Activated naive CD4-positive, alpha-beta T cell treated with anti-CD3 and anti-CD28 coated beads for 36 hours (primary cell): ENCODE measurements at regions not wholly inside any gene's neighbourhood (a gene's known extent, or its start where the extent isn't known, plus 50 kb on each side); places are given as distances from the start of the nearest gene placed in this dataset.

Experiments used
- CTCF ChIA-PET: fragments of 350-600 bp; sonication (Branson Sonifier 250); formaldehyde crosslinking; loops from one replicate; lab custom pipeline; 2021; ENCODE audit warnings: antibody characterized with exemption; lab: Charles Lee
- DNase-seq: peaks from one replicate; pipeline ENCODE4 v3.0.0-alpha.2; 2020
- H3K27ac Mint-ChIP-seq: one replicate; pipeline ENCODE4 v1.8.0; 2021; ENCODE audit warnings: mild to moderate bottlenecking, mixed read lengths
- H3K27me3 Mint-ChIP-seq: one replicate; pipeline ENCODE4 v1.8.0; 2021; ENCODE audit warnings: low read depth, mixed read lengths
- H3K36me3 Mint-ChIP-seq: one replicate; pipeline ENCODE4 v1.8.0; 2021; ENCODE audit warnings: low read depth, mixed read lengths
- H3K4me1 Mint-ChIP-seq: one replicate; pipeline ENCODE4 v1.8.0; 2021; ENCODE audit warnings: low read depth, mixed read lengths
- H3K4me3 Mint-ChIP-seq: one replicate; pipeline ENCODE4 v1.8.0; 2021; ENCODE audit warnings: mild to moderate bottlenecking, moderate library complexity, mixed read lengths
- H3K9me3 Mint-ChIP-seq: one replicate; pipeline ENCODE4 v1.8.0; 2021; ENCODE audit warnings: mixed read lengths
- intact Hi-C: fragments of 100-400 bp; cut with micrococcal nuclease; formaldehyde crosslinking; loops from one replicate; pipeline ENCODE4 v1.15.1; 2023

DNA sequence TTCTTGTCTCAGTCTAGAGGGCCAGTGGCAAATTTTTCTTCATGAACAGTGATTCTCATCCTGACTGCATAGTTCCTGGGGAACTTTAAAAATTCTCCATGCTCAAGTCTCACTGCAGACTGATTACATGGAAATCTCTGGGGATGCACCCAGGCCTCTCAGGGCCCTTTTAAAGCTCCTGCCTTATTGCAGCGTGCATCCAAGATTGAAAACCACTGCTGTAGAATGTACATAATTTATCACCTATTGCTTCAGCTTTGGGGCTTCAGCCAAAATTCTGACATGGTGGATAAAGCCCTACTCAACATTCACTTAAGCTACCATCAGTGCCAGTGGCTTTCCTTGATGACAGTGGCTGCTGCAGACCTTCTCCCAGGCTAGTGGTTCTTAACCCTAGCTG lies 143.8 kb downstream of the BTBD3 start:
- no peak for DNase-seq
- H3K4me3 Mint-ChIP-seq, result no peak overlapping the region
- no peaks in the 10 kb centered on the region for H3K4me1 Mint-ChIP-seq
- CTCF ChIA-PET, result no interaction called here
- H3K27me3 Mint-ChIP-seq, result peaks cover 3% of the 10 kb centered on the region
- no peaks in the 10 kb centered on the region for H3K36me3 Mint-ChIP-seq
- no peak overlapping the region for H3K27ac Mint-ChIP-seq
- intact Hi-C loops, result no loop called here
- H3K9me3 Mint-ChIP-seq, result peaks cover 2% of the 10 kb centered on the region

- intact Hi-C loops, result no loop called here
- no peaks in the 10 kb centered on the region for H3K4me1 Mint-ChIP-seq
- CTCF ChIA-PET, result no interaction called here
- H3K27ac Mint-ChIP-seq, result no peak overlapping the region
- H3K4me3 Mint-ChIP-seq, result no peak overlapping the region
- H3K36me3 Mint-ChIP-seq, result no peaks in the 10 kb centered on the region
- DNase-seq, result no peak
- peaks cover 2% of the 10 kb centered on the region for H3K9me3 Mint-ChIP-seq
- H3K27me3 Mint-ChIP-seq, result peaks cover 3% of the 10 kb centered on the region
These were observed 145.5 kb downstream of the BTBD3 start for GRCh38 chr20:12063106-12063684.

DNA sequence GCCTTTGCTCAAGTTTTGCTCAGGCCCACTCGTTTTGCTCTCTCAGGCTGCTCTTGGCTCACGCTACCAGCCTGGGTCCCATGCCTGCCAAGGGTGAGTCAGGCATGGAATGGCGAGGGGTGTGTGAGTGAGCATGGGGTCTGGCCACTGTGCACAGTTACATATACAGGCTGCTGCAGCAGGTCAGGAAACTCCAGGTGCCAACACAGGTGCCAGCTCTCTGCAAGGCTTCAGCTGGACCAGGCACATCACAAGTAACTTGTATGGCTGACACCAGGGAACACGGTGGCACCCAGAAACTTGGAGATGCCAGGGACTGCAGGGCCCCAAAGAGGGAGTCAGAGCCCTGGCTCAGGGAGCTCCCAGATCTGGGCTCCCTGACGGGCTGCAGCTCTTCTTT lies 146.8 kb downstream of the BTBD3 start:
- Mint-ChIP-seq H3K27me3 (peaks cover 3% of the 10 kb centered on the region), H3K27ac (no peak overlapping the region), H3K9me3 (peaks cover 2% of the 10 kb centered on the region), H3K4me3 (no peak overlapping the region), H3K36me3 (no peaks in the 10 kb centered on the region), H3K4me1 (no peaks in the 10 kb centered on the region)
- DNase-seq, result no peak
- intact Hi-C loops, result no loop called here
- CTCF ChIA-PET, result no interaction called here

GRCh38 chr20:12067686-12068085 lies 150.0 kb downstream of the BTBD3 start:
- no peaks in the 10 kb centered on the region for H3K27me3 Mint-ChIP-seq
- CTCF ChIA-PET, result no interaction called here
- no peak overlapping the region for H3K27ac Mint-ChIP-seq
- no peaks in the 10 kb centered on the region for H3K4me1 Mint-ChIP-seq
- no peak overlapping the region for H3K4me3 Mint-ChIP-seq
- no peaks in the 10 kb centered on the region for H3K9me3 Mint-ChIP-seq
- intact Hi-C loops, result no loop called here
- no peaks in the 10 kb centered on the region for H3K36me3 Mint-ChIP-seq
- no peak for DNase-seq

DNA sequence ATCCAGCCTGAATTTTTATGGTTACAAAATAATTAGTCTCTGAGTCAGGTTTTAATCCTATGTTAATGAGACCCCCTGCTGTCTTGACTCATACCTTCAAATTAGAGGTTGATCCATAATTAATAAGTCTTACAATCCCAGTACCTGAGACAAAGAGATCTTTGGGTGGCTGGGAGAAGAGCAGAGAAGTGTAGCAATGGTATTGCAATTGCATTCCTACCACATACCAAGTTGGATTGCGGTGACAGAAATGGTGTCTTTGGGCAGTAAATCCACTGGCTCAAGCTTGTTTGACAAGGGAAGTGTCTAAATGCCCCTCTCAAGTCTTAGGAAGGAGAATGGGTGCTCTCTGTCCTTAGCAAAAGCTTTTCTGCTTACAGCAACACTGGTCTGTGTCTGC lies 150.4 kb downstream of the BTBD3 start:
- H3K4me3 Mint-ChIP-seq, result no peak overlapping the region

GRCh38 chr20:12069181-12069580 lies 151.5 kb downstream of the BTBD3 start:
- intact Hi-C loops, result no loop called here
- Mint-ChIP-seq H3K36me3 (no peaks in the 10 kb centered on the region), H3K4me3 (no peak overlapping the region), H3K4me1 (no peaks in the 10 kb centered on the region), H3K27ac (no peak overlapping the region), H3K27me3 (no peaks in the 10 kb centered on the region), H3K9me3 (no peaks in the 10 kb centered on the region)
- no peak for DNase-seq
- CTCF ChIA-PET, result no interaction called here

More for the DNA sequence above, 150.4 kb downstream of the BTBD3 start:
- no peaks in the 10 kb centered on the region for H3K27me3 Mint-ChIP-seq
- no peak overlapping the region for H3K27ac Mint-ChIP-seq
- intact Hi-C loops, result no loop called here
- no peaks in the 10 kb centered on the region for H3K9me3 Mint-ChIP-seq
- CTCF ChIA-PET, result interaction anchor here (0.7 kb wide), 1 partner anchor 115 kb away, joined by 3 read pairs; no protein-coding TSS in a partner anchor
- no peaks in the 10 kb centered on the region for H3K36me3 Mint-ChIP-seq
- no peaks in the 10 kb centered on the region for H3K4me1 Mint-ChIP-seq
- no peak for DNase-seq

- intact Hi-C loops, result no loop called here
- no peaks in the 10 kb centered on the region for H3K4me1 Mint-ChIP-seq
- CTCF ChIA-PET, result no interaction called here
- H3K4me3 Mint-ChIP-seq, result no peak overlapping the region
- no peaks in the 10 kb centered on the region for H3K9me3 Mint-ChIP-seq
- H3K36me3 Mint-ChIP-seq, result no peaks in the 10 kb centered on the region
- no peak for DNase-seq
- no peak overlapping the region for H3K27ac Mint-ChIP-seq
- H3K27me3 Mint-ChIP-seq, result no peaks in the 10 kb centered on the region
These were observed 154.7 kb downstream of the BTBD3 start for GRCh38 chr20:12072221-12072953.

DNA sequence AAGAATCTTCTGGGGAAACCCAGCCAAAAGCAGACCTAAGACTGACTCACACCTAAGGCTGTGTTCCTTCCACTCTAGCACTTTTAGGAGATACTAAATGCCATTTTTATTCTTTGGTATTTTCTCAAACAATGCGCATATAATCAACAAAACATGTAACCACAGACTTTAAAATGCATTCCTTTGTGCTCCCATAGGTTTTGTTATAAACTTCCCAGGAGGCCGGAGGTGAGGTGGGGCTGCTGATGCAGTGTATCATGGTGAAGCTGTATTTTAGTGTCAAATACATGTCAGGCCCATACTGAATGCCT lies 155.2 kb downstream of the BTBD3 start:
- intact Hi-C loops, result no loop called here

DNA sequence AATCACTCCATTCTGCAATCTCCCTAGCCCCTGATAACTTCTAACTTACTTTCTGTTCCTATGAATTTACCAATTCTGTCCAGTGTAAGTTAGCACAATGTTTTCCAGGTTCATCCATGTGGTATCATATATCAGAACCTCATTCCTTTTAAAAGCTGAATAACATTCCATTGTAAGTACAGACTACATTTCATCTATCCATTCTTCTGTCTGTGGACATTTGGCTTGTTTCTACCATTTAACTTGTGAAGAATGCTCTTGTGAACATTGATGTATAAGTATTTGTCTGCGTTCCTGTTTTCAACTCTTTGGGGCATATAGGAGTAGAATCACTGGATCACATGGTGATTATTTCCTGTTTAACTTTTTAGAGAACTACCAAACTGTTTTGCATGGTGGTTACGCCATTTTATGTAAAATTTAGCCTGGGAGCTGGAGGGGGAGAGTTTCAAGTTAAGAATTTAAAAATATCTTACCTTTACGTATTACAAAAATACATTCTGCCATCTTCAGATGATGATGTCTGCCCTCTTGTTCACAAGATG lies 156.5 kb downstream of the BTBD3 start:
- DNase-seq, result no peak
- H3K27me3 Mint-ChIP-seq, result no peaks in the 10 kb centered on the region

More for the DNA sequence above, 155.2 kb downstream of the BTBD3 start:
- no peak for DNase-seq
- H3K9me3 Mint-ChIP-seq, result no peaks in the 10 kb centered on the region
- H3K27ac Mint-ChIP-seq, result no peak overlapping the region
- no peaks in the 10 kb centered on the region for H3K27me3 Mint-ChIP-seq
- H3K4me3 Mint-ChIP-seq, result no peak overlapping the region
- no peaks in the 10 kb centered on the region for H3K4me1 Mint-ChIP-seq
- no peaks in the 10 kb centered on the region for H3K36me3 Mint-ChIP-seq
- CTCF ChIA-PET, result no interaction called here

DNA sequence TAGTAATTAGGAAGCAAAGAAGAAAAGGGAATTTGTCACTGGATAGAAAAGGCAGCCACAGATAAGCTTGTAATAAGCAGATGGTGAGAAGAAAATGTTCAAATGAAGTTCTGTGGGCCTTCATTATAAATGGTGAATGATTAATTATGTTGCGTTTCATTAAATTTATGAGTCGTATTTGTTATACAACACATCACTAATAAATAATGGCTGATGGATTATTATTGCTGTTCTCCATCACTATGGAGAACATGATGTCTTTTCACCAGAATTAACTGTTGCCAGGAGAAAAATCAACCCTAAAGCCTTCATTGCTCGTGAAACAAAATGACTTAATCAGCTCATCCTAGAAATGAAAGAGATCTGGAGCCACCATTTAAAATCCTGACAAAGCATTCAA lies 158.5 kb downstream of the BTBD3 start:
- Mint-ChIP-seq H3K9me3 (no peaks in the 10 kb centered on the region), H3K36me3 (no peaks in the 10 kb centered on the region), H3K4me1 (no peaks in the 10 kb centered on the region), H3K27ac (no peak overlapping the region), H3K4me3 (no peak overlapping the region), H3K27me3 (no peaks in the 10 kb centered on the region)
- intact Hi-C loops, result no loop called here
- CTCF ChIA-PET, result no interaction called here
- no peak for DNase-seq

More for the DNA sequence above, 156.5 kb downstream of the BTBD3 start:
- Mint-ChIP-seq H3K36me3 (no peaks in the 10 kb centered on the region), H3K9me3 (no peaks in the 10 kb centered on the region), H3K27ac (no peak overlapping the region), H3K4me3 (no peak overlapping the region), H3K4me1 (no peaks in the 10 kb centered on the region)
- CTCF ChIA-PET, result no interaction called here
- intact Hi-C loops, result no loop called here

GRCh38 chr20:12077875-12078274 lies 160.2 kb downstream of the BTBD3 start:
- Mint-ChIP-seq H3K36me3 (no peaks in the 10 kb centered on the region), H3K4me3 (no peak overlapping the region), H3K27ac (no peak overlapping the region), H3K9me3 (no peaks in the 10 kb centered on the region), H3K4me1 (no peaks in the 10 kb centered on the region), H3K27me3 (no peaks in the 10 kb centered on the region)
- intact Hi-C loops, result no loop called here
- no peak for DNase-seq
- CTCF ChIA-PET, result no interaction called here

DNA sequence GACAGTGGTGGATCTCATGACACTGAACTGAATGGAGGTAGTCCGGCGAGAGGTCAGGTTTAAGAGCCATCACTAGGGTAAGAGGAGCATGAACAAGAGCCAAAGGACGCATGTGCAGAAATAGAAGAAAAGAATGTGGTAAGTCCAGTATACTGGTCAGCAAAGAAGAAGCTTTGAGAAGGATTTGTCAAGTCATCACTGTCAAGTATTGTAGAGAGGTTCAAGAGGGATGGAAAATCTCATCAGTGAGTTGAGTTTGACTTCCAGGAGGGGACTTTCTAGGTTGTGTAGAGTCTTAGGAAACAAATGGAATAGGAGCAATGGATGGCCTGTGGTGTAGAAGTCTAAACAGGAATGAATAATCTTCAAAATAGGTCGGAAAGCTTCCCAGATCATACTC lies 161.8 kb downstream of the BTBD3 start:
- intact Hi-C loops, result no loop called here
- H3K9me3 Mint-ChIP-seq, result no peaks in the 10 kb centered on the region
- DNase-seq, result no peak
- H3K4me1 Mint-ChIP-seq, result no peaks in the 10 kb centered on the region
- H3K27me3 Mint-ChIP-seq, result no peaks in the 10 kb centered on the region
- no peaks in the 10 kb centered on the region for H3K36me3 Mint-ChIP-seq
- no peak overlapping the region for H3K27ac Mint-ChIP-seq
- CTCF ChIA-PET, result no interaction called here
- H3K4me3 Mint-ChIP-seq, result no peak overlapping the region

- Mint-ChIP-seq H3K9me3 (no peaks in the 10 kb centered on the region), H3K36me3 (no peaks in the 10 kb centered on the region), H3K27ac (no peak overlapping the region), H3K27me3 (no peaks in the 10 kb centered on the region), H3K4me1 (no peaks in the 10 kb centered on the region), H3K4me3 (no peak overlapping the region)
- CTCF ChIA-PET, result no interaction called here
- no peak for DNase-seq
- intact Hi-C loops, result no loop called here
These were observed 165.6 kb downstream of the BTBD3 start for GRCh38 chr20:12083269-12083668.
